ENCODE measurements at regions not wholly inside any gene's neighbourhood (a gene's known extent, or its start where the extent isn't known, plus 50 kb on each side); places are given as distances from the start of the nearest gene placed in this dataset.

GRCh38 chr21:28537371-28538079, 455.2 kb downstream of the LTN1 start:
- intact Hi-C loops (cut with micrococcal nuclease): no loop called here
- DNase-seq (no peak), ATAC-seq (ENCODE audit: low read depth) (no peak)
- Mint-ChIP-seq H3K9me3 (ENCODE audit: insufficient read depth) (no peaks in the 10 kb centered on the region), H3K4me1 (no peaks in the 10 kb centered on the region), H3K4me3 (no peak overlapping the region), H3K27ac (no peak overlapping the region), H3K27me3 (no peaks in the 10 kb centered on the region)
- H3K4me3 ChIP-seq (ENCODE audit: control extremely low read depth in 1 of 5, extremely low read depth in 1 of 5, insufficient read depth in 1 of 5, low read depth in 2 of 5, low read length in 4 of 5): no peak overlapping the region
- ChIA-PET POLR2A (no interaction called here), CTCF (no interaction called here)
- TF ChIP-seq CTCF (IDR thresholded peaks at IDR 0.05) (no peak), EZH2 (IDR thresholded peaks at IDR 0.05; ENCODE audit: borderline replicate concordance, insufficient read depth, low read depth, low read length, poor library complexity, severe bottlenecking) (no peak)
- no peaks in the 10 kb centered on the region for H3K79me2 ChIP-seq (ENCODE audit: control insufficient read depth, insufficient read depth, low read length)
- no peaks in the 10 kb centered on the region for H3K9me3 ChIP-seq (ENCODE audit: control extremely low read depth in 1 of 3, control insufficient read depth in 2 of 3, insufficient read depth in 1 of 3, low read length in 2 of 3)
- no peak overlapping the region for H3K27ac ChIP-seq (ENCODE audit: low read length in 2 of 2)
- H3K4me2 ChIP-seq (replicated peaks; ENCODE audit: low read depth, low read length, poor library complexity, severe bottlenecking): no peak overlapping the region
- H4K20me1 ChIP-seq (ENCODE audit: control insufficient read depth, insufficient read depth, low read length, poor library complexity, severe bottlenecking): no peaks in the 10 kb centered on the region
- 86% methylated on average over 1 of the region's 4 CpGs for WGBS (ENCODE audit: insufficient coverage)
- no peaks in the 10 kb centered on the region for H3K36me3 ChIP-seq (replicated peaks in 1 of 2; ENCODE audit: control extremely low read depth in 1 of 2, control insufficient read depth in 1 of 2, extremely low read depth in 1 of 2, insufficient read depth in 2 of 2, low read length in 1 of 2)
- H3K27me3 ChIP-seq (replicated peaks in 1 of 4; ENCODE audit: control extremely low read depth in 1 of 4, control insufficient read depth in 3 of 4, insufficient read depth in 4 of 4, low read length in 3 of 4): peaks cover 0 to 4% (median 0%) of the 10 kb centered on the region in 4 experiments
- no peak overlapping the region for H2AFZ ChIP-seq (ENCODE audit: insufficient read depth, low read depth, low read length, poor library complexity, severe bottlenecking)
- no peaks in the 10 kb centered on the region for H3K4me1 ChIP-seq (ENCODE audit: control insufficient read depth in 2 of 2, insufficient read depth in 2 of 2, low read length in 2 of 2)
- H3K9ac ChIP-seq (ENCODE audit: low read length): no peak overlapping the region

GRCh38 chr21:28532446-28532845, 460.2 kb downstream of the LTN1 start:
- no peak overlapping the region for H3K4me2 ChIP-seq (replicated peaks; ENCODE audit: low read depth, low read length, poor library complexity, severe bottlenecking)
- no peaks in the 10 kb centered on the region for H3K4me1 ChIP-seq (ENCODE audit: control insufficient read depth in 2 of 2, insufficient read depth in 2 of 2, low read length in 2 of 2)
- no peak overlapping the region for H2AFZ ChIP-seq (ENCODE audit: insufficient read depth, low read depth, low read length, poor library complexity, severe bottlenecking)
- DNase-seq (no peak), ATAC-seq (ENCODE audit: low read depth) (no peak)
- no peaks in the 10 kb centered on the region for H3K36me3 ChIP-seq (replicated peaks in 1 of 2; ENCODE audit: control extremely low read depth in 1 of 2, control insufficient read depth in 1 of 2, extremely low read depth in 1 of 2, insufficient read depth in 2 of 2, low read length in 1 of 2)
- no peak overlapping the region for H3K27ac Mint-ChIP-seq
- H3K9me3 ChIP-seq (ENCODE audit: control extremely low read depth in 1 of 3, control insufficient read depth in 2 of 3, insufficient read depth in 1 of 3, low read length in 2 of 3): peaks cover 0 to 1% (median 0%) of the 10 kb centered on the region in 3 donors
- no peak overlapping the region for H3K4me3 ChIP-seq (ENCODE audit: control extremely low read depth in 1 of 5, extremely low read depth in 1 of 5, insufficient read depth in 1 of 5, low read depth in 2 of 5, low read length in 4 of 5)
- H3K9ac ChIP-seq (ENCODE audit: low read length): no peak overlapping the region
- ChIA-PET POLR2A (no interaction called here), CTCF (no interaction called here)
- no peaks in the 10 kb centered on the region for H3K4me1 Mint-ChIP-seq
- no peaks in the 10 kb centered on the region for H3K9me3 Mint-ChIP-seq (ENCODE audit: insufficient read depth)
- H3K27ac ChIP-seq (ENCODE audit: low read length in 2 of 2): no peak overlapping the region
- no peaks in the 10 kb centered on the region for H3K79me2 ChIP-seq (ENCODE audit: control insufficient read depth, insufficient read depth, low read length)
- TF ChIP-seq CTCF (IDR thresholded peaks at IDR 0.05): no peak
- no peak for TF ChIP-seq EZH2 (IDR thresholded peaks at IDR 0.05; ENCODE audit: borderline replicate concordance, insufficient read depth, low read depth, low read length, poor library complexity, severe bottlenecking)
- no peak overlapping the region for H3K4me3 Mint-ChIP-seq
- intact Hi-C loops (cut with micrococcal nuclease): no loop called here
- no peaks in the 10 kb centered on the region for H3K27me3 ChIP-seq (replicated peaks in 1 of 4; ENCODE audit: control extremely low read depth in 1 of 4, control insufficient read depth in 3 of 4, insufficient read depth in 4 of 4, low read length in 3 of 4)
- no peaks in the 10 kb centered on the region for H4K20me1 ChIP-seq (ENCODE audit: control insufficient read depth, insufficient read depth, low read length, poor library complexity, severe bottlenecking)
- H3K27me3 Mint-ChIP-seq: peaks cover 8% of the 10 kb centered on the region
